ENCODE measurements at regions not wholly inside any gene's neighbourhood (a gene's known extent, or its start where the extent isn't known, plus 50 kb on each side); places are given as distances from the start of the nearest gene placed in this dataset.

DNA sequence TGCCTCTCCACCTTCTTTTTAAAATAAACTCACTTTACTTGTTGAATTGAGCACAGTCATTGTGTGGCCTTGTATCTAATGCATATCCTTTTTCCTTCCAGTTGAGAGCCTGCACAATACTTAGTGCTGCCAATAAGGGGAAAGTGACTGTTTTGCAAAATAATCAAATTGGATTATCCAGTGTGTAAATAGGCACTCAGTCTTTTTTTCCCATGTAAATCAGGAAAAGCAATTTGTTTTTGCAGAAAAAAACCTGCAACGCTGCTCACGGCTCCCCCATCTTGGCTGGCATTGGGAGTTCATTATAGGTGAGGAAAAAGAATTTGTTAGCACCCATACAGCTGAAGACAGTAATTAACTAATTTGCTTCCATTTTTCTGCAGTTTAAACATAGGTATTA, 299.9 kb downstream of the CSNK1G3 start:
- Histone ChIP-seq H3F3A (replicated peaks; ENCODE audit: insufficient read depth) (peaks cover 6% of the 10 kb centered on the region), H3K4me2 (no peak overlapping the region), H3K36me3 (replicated peaks in 1 of 2; ENCODE audit: control insufficient read depth in 1 of 2, insufficient read depth in 2 of 2, low read length in 1 of 2) (no peaks in the 10 kb centered on the region), H3K4me1 (ENCODE audit: control insufficient read depth in 1 of 2, insufficient read depth in 2 of 2, low read depth in 1 of 2, low read length in 1 of 2) (peaks cover 20 to 35% of the 10 kb centered on the region in 2 experiments), H3K79me2 (ENCODE audit: insufficient read depth) (no peaks in the 10 kb centered on the region; the same call in 1 of the 2 replicates), H3K9me3 (no peaks in the 10 kb centered on the region), H3K9ac (no peak overlapping the region), H3K9me2 (no peaks in the 10 kb centered on the region), H3K27me3 (ENCODE audit: insufficient read depth) (no peaks in the 10 kb centered on the region), H2AFZ (ENCODE audit: low read depth) (no peak overlapping the region), H3K4me3 (ENCODE audit: low read depth in 2 of 2, low read length in 1 of 2) (no peak overlapping the region), H4K20me1 (ENCODE audit: insufficient read depth) (no peaks in the 10 kb centered on the region), H3K27ac (ENCODE audit: low read depth in 2 of 2, low read length in 1 of 2) (no peak overlapping the region)
- ChIA-PET POLR2A (no interaction called here), CTCF (no interaction called here)
- 91% methylated on average over 2 of the region's 2 CpGs for WGBS (ENCODE audit: low lambda C conversion rate)
- TF ChIP-seq RXRA (IDR thresholded peaks at IDR 0.05; ENCODE audit: borderline replicate concordance, low read depth) = no peak
- TF ChIP-seq FOXM1 (IDR thresholded peaks at IDR 0.05; ENCODE audit: low read depth) = no peak
- TF ChIP-seq, protein P1, sequence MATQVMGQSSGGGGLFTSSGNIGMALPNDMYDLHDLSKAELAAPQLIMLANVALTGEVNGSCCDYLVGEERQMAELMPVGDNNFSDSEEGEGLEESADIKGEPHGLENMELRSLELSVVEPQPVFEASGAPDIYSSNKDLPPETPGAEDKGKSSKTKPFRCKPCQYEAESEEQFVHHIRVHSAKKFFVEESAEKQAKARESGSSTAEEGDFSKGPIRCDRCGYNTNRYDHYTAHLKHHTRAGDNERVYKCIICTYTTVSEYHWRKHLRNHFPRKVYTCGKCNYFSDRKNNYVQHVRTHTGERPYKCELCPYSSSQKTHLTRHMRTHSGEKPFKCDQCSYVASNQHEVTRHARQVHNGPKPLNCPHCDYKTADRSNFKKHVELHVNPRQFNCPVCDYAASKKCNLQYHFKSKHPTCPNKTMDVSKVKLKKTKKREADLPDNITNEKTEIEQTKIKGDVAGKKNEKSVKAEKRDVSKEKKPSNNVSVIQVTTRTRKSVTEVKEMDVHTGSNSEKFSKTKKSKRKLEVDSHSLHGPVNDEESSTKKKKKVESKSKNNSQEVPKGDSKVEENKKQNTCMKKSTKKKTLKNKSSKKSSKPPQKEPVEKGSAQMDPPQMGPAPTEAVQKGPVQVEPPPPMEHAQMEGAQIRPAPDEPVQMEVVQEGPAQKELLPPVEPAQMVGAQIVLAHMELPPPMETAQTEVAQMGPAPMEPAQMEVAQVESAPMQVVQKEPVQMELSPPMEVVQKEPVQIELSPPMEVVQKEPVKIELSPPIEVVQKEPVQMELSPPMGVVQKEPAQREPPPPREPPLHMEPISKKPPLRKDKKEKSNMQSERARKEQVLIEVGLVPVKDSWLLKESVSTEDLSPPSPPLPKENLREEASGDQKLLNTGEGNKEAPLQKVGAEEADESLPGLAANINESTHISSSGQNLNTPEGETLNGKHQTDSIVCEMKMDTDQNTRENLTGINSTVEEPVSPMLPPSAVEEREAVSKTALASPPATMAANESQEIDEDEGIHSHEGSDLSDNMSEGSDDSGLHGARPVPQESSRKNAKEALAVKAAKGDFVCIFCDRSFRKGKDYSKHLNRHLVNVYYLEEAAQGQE (IDR thresholded peaks at IDR 0.05; ENCODE audit: low read depth, low read length) = no peak
- TF ChIP-seq, protein P2, sequence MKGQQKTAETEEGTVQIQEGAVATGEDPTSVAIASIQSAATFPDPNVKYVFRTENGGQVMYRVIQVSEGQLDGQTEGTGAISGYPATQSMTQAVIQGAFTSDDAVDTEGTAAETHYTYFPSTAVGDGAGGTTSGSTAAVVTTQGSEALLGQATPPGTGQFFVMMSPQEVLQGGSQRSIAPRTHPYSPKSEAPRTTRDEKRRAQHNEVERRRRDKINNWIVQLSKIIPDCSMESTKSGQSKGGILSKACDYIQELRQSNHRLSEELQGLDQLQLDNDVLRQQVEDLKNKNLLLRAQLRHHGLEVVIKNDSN (IDR thresholded peaks at IDR 0.05; ENCODE audit: borderline replicate concordance, low read depth) = no peak
- no peak for TF ChIP-seq YY1 (IDR thresholded peaks at IDR 0.05; ENCODE audit: low read depth)
- DNase-seq = no peak

DNA sequence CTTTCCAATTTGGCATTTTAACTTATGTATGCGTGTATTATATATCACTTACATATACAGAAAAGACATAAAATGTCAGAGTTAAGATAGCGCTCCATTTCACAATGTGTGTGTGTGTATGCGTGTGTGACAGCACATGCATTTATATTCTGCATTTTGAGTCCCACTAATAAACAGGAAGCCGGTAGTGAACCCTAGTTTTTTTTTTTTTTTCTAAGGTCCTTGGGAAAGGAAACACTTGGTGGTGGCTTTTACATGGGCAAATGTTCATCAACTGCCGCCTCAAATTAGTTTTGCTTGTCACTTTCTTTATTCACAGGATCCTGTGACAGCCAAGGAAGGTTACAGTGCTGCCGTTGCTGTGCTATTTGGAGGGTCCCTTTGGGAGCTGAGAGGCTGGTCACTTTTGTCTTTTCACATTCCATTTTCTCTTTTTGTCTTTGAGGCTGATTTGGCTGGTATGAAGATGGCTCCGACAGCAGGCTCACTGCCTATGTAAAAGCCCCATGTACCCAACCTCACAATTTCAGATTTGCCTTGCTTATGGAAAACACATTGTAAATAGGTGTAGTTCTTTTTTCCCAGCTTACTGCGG, 298.9 kb downstream of the CSNK1G3 start:
- no peak overlapping the region for H3K27ac ChIP-seq (ENCODE audit: low read depth in 2 of 2, low read length in 1 of 2)
- peaks cover 6% of the 10 kb centered on the region for H3F3A ChIP-seq (replicated peaks; ENCODE audit: insufficient read depth)
- no peak overlapping the region for H3K9ac ChIP-seq
- H3K9me2 ChIP-seq = no peaks in the 10 kb centered on the region
- WGBS (ENCODE audit: low lambda C conversion rate) = 93% methylated on average over 8 of the region's 8 CpGs
- H3K27me3 ChIP-seq (ENCODE audit: insufficient read depth) = no peaks in the 10 kb centered on the region
- no peak overlapping the region for H3K4me3 ChIP-seq (ENCODE audit: low read depth in 2 of 2, low read length in 1 of 2)
- no peak for DNase-seq
- no peak overlapping the region for H3K4me2 ChIP-seq
- no peaks in the 10 kb centered on the region for H3K36me3 ChIP-seq (replicated peaks in 1 of 2; ENCODE audit: control insufficient read depth in 1 of 2, insufficient read depth in 2 of 2, low read length in 1 of 2)
- H2AFZ ChIP-seq (ENCODE audit: low read depth) = no peak overlapping the region
- H3K9me3 ChIP-seq = no peaks in the 10 kb centered on the region
- CTCF ChIA-PET = no interaction called here
- no peaks in the 10 kb centered on the region; the same call in 1 of the 2 replicates for H3K79me2 ChIP-seq (ENCODE audit: insufficient read depth)
- H4K20me1 ChIP-seq (ENCODE audit: insufficient read depth) = no peaks in the 10 kb centered on the region
- POLR2A ChIA-PET = no interaction called here
- H3K4me1 ChIP-seq (ENCODE audit: control insufficient read depth in 1 of 2, insufficient read depth in 2 of 2, low read depth in 1 of 2, low read length in 1 of 2) = peaks cover 20 to 35% of the 10 kb centered on the region in 2 experiments
- TF ChIP-seq, protein P1 (IDR thresholded peaks at IDR 0.05; ENCODE audit: low read depth, low read length) = no peak
- TF ChIP-seq RFX5 (IDR thresholded peaks at IDR 0.05; ENCODE audit: low read length) (no peak), ELF1 (IDR thresholded peaks at IDR 0.05) (no peak), POLR2AphosphoS5 (IDR thresholded peaks at IDR 0.05; ENCODE audit: low read depth, low read length) (no peak), NRF1 (IDR thresholded peaks at IDR 0.05; ENCODE audit: low read depth, low read length) (no peak), YY1 (IDR thresholded peaks at IDR 0.05; ENCODE audit: low read depth) (no peak), GABPA (IDR thresholded peaks at IDR 0.05; ENCODE audit: low read depth) (no peak), RAD21 (IDR thresholded peaks at IDR 0.05; ENCODE audit: low read length) (no peak), GATA2 (CRISPR knock-in tag; IDR thresholded peaks at IDR 0.05) (no peak), MXI1 (IDR thresholded peaks at IDR 0.05; ENCODE audit: low read depth, low read length) (no peak), NFIC (IDR thresholded peaks at IDR 0.05; ENCODE audit: borderline replicate concordance) (no peak), EZH2phosphoT487 (IDR thresholded peaks at IDR 0.05; ENCODE audit: borderline replicate concordance, low read depth) (no peak), CHD2 (IDR thresholded peaks at IDR 0.05; ENCODE audit: low read length, partially characterized antibody) (no peak), SIN3A (IDR thresholded peaks at IDR 0.05; ENCODE audit: borderline replicate concordance, low read depth, low read length) (no peak)
- TF ChIP-seq, protein P2 (IDR thresholded peaks at IDR 0.05; ENCODE audit: borderline replicate concordance, low read depth) = no peak
- TF ChIP-seq, protein P3, sequence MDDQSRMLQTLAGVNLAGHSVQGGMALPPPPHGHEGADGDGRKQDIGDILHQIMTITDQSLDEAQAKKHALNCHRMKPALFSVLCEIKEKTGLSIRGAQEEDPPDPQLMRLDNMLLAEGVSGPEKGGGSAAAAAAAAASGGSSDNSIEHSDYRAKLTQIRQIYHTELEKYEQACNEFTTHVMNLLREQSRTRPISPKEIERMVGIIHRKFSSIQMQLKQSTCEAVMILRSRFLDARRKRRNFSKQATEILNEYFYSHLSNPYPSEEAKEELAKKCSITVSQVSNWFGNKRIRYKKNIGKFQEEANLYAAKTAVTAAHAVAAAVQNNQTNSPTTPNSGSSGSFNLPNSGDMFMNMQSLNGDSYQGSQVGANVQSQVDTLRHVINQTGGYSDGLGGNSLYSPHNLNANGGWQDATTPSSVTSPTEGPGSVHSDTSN (IDR thresholded peaks at IDR 0.05) = no peak

Measured in SK-N-SH (cell line).